ENCODE measurements at regions not wholly inside any gene's neighbourhood (a gene's known extent, or its start where the extent isn't known, plus 50 kb on each side); places are given as distances from the start of the nearest gene placed in this dataset.
"Not testable (repeated sequence)": the region's sequence is repeated elsewhere in the genome, so short reads cannot be mapped to it uniquely, and the experiment has no call there.

- no peak overlapping the region for H3K4me3 ChIP-seq (ENCODE audit: low read depth, low read length)
Measured at GRCh38 chr10:25842146-25842545, 91.9 kb upstream of the MYO3A start.

GRCh38 chr10:25843551-25844170, 90.4 kb upstream of the MYO3A start:
- TF ChIP-seq CTCF (IDR thresholded peaks at IDR 0.05; ENCODE audit: insufficient read depth, low read depth, low read length, missing control alignments), result no peak
- DNase-seq (ENCODE audit: low read depth), result no peak
- no peak overlapping the region for H3K4me3 ChIP-seq (ENCODE audit: low read depth, low read length)

More at GRCh38 chr10:25842146-25842545, 91.9 kb upstream of the MYO3A start:
- TF ChIP-seq CTCF (IDR thresholded peaks at IDR 0.05; ENCODE audit: insufficient read depth, low read depth, low read length, missing control alignments), result no peak
- no peak for DNase-seq (ENCODE audit: low read depth)

GRCh38 chr10:25844716-25845115, 89.3 kb upstream of the MYO3A start:
- not testable (repeated sequence) for DNase-seq (ENCODE audit: low read depth); H3K4me3 ChIP-seq (ENCODE audit: low read depth, low read length)

- H3K4me3 ChIP-seq (ENCODE audit: low read depth, low read length), result no peak overlapping the region
- DNase-seq (ENCODE audit: low read depth), result no peak
- no peak for TF ChIP-seq CTCF (IDR thresholded peaks at IDR 0.05; ENCODE audit: insufficient read depth, low read depth, low read length, missing control alignments)
Measured at GRCh38 chr10:25849268-25849667, 84.8 kb upstream of the MYO3A start.

GRCh38 chr10:25849988-25850387, 84.0 kb upstream of the MYO3A start:
- DNase-seq (ENCODE audit: low read depth), result no peak
- no peak for TF ChIP-seq CTCF (IDR thresholded peaks at IDR 0.05; ENCODE audit: insufficient read depth, low read depth, low read length, missing control alignments)
- H3K4me3 ChIP-seq (ENCODE audit: low read depth, low read length), result no peak overlapping the region

GRCh38 chr10:25851548-25851947, 82.5 kb upstream of the MYO3A start:
- TF ChIP-seq CTCF (IDR thresholded peaks at IDR 0.05; ENCODE audit: insufficient read depth, low read depth, low read length, missing control alignments), result no peak
- DNase-seq (ENCODE audit: low read depth), result no peak
- H3K4me3 ChIP-seq (ENCODE audit: low read depth, low read length), result no peak overlapping the region

GRCh38 chr10:25852364-25852941, 81.6 kb upstream of the MYO3A start:
- DNase-seq (ENCODE audit: low read depth), result no peak
- H3K4me3 ChIP-seq (ENCODE audit: low read depth, low read length), result no peak overlapping the region
- no peak for TF ChIP-seq CTCF (IDR thresholded peaks at IDR 0.05; ENCODE audit: insufficient read depth, low read depth, low read length, missing control alignments)

Data from GM12865 (cell line).